Iris pigment epithelial cell (primary cell): ENCODE measurements at regions not wholly inside any gene's neighbourhood (a gene's known extent, or its start where the extent isn't known, plus 50 kb on each side); places are given as distances from the start of the nearest gene placed in this dataset.
"Not testable (repeated sequence)": the region's sequence is repeated elsewhere in the genome, so short reads cannot be mapped to it uniquely, and the experiment has no call there.

Source experiments
- DNase-seq: peaks from one replicate; pipeline ENCODE4 v3.0.0-alpha.2; 2011; ENCODE audit warnings: low read depth

GRCh38 chr17:22310292-22310691 lies 618.0 kb downstream of the KCNJ18 start:
- DNase-seq, result not testable (repeated sequence)

DNA sequence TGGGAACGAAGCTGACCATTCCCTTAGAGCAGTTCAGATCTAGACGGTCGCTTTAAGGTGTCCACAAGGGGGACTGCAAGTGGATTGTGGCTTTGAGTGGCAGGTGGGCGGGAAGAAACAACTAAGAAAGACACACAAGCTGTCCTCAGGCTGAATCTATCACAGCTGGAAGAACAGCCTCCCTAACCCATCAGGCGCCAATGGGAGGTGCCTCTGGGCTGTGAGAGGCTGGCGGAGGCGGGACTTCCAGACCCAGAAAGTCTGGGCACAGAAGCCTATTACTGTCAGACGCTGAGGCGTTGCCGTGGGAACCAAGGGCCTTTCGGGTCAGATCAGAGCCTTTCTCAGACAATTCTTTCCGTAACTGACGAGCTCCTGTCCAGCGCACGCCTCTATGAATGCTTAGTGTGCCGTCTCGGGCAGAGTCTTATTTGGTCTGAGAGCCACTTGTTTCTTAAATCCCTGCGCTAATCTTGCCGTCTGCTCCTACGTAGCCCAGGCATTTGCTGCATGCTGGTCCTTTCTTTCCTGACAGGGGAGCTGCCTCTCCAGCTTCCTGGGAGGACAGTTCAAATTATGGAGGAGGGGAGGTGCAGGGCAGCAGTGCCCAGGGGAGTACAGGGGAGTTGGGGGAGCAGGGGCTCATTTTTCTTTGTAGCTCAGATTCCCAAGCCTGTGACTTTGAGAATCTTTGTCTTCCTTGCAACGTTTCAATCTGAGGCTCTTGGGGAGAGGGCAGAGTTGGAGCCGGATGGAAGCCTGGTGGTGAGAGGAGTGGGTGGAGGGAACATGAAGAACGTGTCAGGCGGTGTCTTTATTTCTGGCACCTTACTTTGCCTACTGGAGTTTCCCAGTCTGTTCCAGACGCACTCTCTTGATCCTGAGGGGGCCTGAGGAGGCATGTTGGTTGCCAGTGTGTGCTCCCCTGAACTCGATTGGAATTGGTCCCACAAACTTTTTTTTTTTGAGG lies 618.7 kb downstream of the KCNJ18 start:
- DNase-seq, result no peak

DNA sequence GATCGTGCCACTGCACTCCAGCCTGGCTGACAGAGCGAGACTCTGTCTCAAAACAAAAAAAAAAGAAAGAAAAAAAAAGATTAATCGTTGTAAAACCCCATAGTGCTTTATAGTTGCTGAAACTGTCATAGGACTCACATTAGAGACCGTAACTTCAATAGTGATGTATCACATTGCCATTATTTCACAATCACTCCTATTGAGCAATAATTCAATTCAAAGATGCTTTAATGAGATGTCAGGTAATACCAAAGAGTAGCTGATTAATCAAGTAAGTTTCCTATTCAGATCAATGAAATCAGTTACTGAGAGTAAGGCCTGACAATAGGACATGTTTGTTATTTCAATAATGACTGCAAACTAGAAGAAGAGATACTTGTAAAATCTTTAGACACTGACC lies 628.7 kb downstream of the KCNJ18 start:
- not testable (repeated sequence) for DNase-seq

GRCh38 chr17:22322893-22323550 lies 630.7 kb downstream of the KCNJ18 start:
- not testable (repeated sequence) for DNase-seq

DNA sequence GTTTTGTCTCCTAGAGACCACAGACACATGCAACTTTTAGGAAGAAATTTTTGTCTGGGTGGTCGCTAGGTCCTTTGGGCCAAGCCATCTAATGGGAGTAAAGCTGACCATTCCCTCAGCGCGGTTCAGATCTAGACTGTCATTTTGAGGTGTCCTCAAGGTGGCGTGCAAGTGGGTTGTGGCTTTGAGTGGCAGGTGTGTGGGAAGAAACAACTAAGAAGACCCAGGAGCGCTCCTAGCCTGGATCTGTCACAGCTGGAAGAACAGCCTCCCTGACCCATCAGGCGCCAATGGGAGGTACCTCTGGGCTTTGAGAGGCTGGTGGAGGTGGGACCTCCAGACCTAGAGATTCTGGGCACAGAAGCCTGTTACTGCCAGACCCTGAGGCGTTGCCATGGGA lies 645.1 kb downstream of the KCNJ18 start:
- DNase-seq, result no peak

- not testable (repeated sequence) for DNase-seq
Observed at GRCh38 chr17:22356603-22357002, 664.3 kb downstream of the KCNJ18 start.

- not testable (repeated sequence) for DNase-seq
Observed at GRCh38 chr17:22370988-22371387, 678.7 kb downstream of the KCNJ18 start.

DNA sequence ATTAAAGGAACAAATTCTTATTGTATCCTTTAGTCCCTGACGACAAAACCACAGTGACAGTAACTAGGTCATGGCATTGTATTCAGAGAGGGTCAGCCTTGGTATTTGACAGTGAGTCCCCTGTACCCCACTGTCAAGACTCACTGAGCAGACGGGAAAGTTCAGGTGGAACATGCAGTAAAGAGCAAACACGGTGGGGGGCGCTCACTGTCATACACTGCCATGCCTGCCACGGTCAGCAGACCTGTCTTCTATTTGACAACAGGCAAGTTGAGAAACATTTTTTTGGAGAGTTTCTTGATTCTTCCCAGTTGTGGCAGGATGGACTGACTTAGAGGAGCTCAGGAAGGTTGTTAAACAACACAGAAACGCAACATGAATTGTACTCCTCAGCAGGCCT lies 681.6 kb downstream of the KCNJ18 start:
- DNase-seq, result no peak

- no peak for DNase-seq
Observed at GRCh38 chr17:22374741-22375140, 682.4 kb downstream of the KCNJ18 start.

DNA sequence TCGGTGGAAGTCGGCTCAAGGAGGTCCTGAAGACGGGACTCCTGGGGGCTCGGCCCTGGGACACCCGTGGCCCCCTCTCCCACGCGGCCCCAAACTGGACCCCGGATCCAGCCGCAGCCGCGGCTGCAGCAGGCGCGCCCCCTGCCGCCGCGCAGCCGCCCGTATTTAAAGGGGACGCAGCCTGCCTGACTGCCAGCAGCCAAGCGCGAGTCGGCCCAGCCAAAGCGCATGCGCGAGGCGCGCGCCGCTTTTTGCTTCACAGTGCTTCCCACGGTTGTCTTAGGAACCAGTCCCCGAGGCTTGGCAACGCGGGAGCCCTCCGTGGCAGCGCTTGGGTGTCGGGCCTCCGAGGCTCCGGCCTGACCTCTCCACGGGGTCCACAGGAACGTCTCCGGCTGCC lies 684.4 kb downstream of the KCNJ18 start:
- not testable (repeated sequence) for DNase-seq

DNA sequence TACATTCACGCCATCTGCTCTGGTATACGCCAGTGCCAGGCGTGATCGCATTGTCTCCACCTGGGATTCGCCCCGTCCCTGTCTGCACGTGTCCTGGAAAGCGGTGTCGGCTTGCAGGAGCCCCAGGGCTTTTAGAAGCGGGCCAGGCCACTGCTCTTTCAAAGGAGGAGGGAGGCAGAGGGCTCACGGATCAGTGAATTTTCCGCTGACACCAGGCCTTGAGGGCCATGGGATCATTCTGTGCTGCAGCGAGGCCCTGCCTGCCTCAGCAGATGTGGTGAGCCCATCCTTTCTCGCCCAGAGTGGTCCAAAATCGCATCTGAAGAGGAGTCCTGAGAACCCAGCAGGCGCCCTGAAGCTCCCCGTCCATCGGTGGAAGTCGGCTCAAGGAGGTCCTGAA lies 686.4 kb downstream of the KCNJ18 start:
- not testable (repeated sequence) for DNase-seq

- not testable (repeated sequence) for DNase-seq
Observed at GRCh38 chr17:22381589-22381988, 689.3 kb downstream of the KCNJ18 start.

DNA sequence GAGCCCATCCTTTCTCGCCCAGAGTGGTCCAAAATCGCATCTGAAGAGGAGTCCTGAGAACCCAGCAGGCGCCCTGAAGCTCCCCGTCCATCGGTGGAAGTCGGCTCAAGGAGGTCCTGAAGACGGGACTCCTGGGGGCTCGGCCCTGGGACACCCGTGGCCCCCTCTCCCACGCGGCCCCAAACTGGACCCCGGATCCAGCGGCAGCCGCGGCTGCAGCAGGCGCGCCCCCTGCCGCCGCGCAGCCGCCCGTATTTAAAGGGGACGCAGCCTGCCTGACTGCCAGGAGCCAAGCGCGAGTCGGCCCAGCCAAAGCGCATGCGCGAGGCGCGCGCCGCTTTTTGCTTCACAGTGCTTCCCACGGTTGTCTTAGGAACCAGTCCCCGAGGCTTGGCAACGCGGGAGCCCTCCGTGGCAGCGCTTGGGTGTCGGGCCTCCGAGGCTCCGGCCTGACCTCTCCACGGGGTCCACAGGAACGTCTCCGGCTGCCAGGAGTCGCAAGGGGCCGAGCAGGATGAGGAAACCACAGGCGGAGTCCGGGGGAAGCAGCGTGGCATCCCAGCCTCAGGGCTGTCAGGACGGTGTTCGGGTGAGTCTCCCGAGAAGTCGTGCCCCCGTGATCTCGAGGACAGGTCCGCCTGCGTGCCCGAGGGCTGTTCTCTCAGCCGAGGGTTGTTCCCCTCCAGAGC lies 691.6 kb downstream of the KCNJ18 start:
- DNase-seq, result not testable (repeated sequence)

DNA sequence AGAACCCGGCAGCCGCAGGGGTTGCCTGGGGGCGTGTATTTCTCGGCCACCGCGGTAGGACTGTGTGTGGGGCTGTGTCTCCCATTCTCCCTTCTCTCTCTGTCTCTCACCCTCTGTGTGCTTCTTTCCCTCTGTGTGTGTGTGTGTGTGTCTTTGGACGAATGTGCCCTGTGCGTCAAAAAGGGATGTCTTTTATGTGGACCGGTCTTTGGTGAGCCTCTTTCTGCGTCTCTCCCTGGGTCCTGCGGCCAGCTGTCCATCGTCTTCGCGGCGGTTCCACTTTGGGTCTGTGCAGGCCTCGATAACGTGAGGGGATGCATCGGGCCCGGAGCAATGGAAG lies 692.1 kb downstream of the KCNJ18 start:
- not testable (repeated sequence) for DNase-seq

DNA sequence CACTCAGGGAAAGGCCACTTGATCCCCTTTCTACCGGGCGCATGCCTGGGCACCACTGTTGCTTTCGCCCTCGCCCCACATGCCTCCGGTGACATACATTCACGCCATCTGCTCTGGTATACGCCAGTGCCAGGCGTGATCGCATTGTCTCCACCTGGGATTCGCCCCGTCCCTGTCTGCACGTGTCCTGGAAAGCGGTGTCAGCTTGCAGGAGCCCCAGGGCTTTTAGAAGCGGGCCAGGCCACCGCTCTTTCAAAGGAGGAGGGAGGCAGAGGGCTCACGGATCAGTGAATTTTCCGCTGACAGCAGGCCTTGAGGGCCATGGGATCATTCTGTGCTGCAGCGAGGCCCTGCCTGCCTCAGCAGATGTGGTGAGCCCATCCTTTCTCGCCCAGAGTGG lies 706.1 kb downstream of the KCNJ18 start:
- not testable (repeated sequence) for DNase-seq

DNA sequence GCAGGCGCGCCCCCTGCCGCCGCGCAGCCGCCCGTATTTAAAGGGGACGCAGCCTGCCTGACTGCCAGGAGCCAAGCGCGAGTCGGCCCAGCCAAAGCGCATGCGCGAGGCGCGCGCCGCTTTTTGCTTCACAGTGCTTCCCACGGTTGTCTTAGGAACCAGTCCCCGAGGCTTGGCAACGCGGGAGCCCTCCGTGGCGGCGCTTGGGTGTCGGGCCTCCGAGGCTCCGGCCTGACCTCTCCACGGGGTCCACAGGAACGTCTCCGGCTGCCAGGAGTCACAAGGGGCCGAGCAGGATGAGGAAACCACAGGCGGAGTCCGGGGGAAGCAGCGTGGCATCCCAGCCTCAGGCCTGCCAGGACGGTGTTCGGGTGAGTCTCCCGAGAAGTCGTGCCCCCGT lies 706.7 kb downstream of the KCNJ18 start:
- not testable (repeated sequence) for DNase-seq

- DNase-seq, result not testable (repeated sequence)
Observed at GRCh38 chr17:22405080-22405479, 712.8 kb downstream of the KCNJ18 start.

DNA sequence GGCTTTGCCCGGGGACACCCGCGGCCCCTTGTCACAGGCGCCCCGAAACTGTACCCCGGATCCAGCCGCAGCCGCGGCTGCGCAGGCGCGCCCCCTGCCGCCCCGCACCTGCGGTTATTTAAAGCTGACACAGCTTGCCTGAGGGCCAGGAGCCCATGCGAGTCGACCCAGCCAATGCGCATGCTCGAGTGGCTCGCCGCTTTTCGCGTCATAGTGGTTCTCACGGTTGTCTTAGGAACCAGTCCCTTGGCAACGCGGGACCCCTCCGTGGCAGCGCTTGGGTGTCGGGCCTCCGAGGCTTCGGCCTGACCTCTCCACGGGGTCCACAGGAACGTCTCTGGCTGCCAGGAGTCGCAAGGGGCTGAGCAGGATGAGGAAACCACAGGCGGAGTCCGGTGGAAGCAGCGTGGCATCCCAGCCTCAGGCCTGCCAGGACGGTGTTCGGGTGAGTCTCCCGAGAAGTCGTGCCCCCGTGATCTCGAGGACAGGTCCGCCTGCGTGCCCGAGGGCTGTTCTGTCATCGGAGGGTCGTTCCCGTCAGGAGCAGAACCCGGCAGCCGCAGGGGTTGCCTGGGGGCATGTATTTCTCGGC lies 716.9 kb downstream of the KCNJ18 start:
- no peak for DNase-seq

GRCh38 chr17:22410136-22410535 lies 717.8 kb downstream of the KCNJ18 start:
- no peak for DNase-seq

GRCh38 chr17:22411185-22411784 lies 719.0 kb downstream of the KCNJ18 start:
- no peak for DNase-seq

GRCh38 chr17:22435231-22435974 lies 743.1 kb downstream of the KCNJ18 start:
- no peak for DNase-seq
